HG03571 (cell line): ENCODE measurements at regions not wholly inside any gene's neighbourhood (a gene's known extent, or its start where the extent isn't known, plus 50 kb on each side); places are given as distances from the start of the nearest gene placed in this dataset.
"Not testable (repeated sequence)": the region's sequence is repeated elsewhere in the genome, so short reads cannot be mapped to it uniquely, and the experiment has no call there.

Source experiments
- ATAC-seq: cut with Tn5 transposase; IDR thresholded peaks from one replicate; pipeline ENCODE4 v1.9.1; 2021; ENCODE audit not compliant: unreplicated experiment

- no peak for ATAC-seq
These were observed 772.0 kb upstream of the CCDC179 start for GRCh38 chr11:23632293-23632692.

- no peak for ATAC-seq
These were observed 784.2 kb upstream of the CCDC179 start for GRCh38 chr11:23644443-23644842.

- ATAC-seq: not testable (repeated sequence)
These were observed 792.1 kb upstream of the CCDC179 start for GRCh38 chr11:23652336-23652735.

GRCh38 chr11:23653071-23653675 is 792.9 kb upstream of the CCDC179 start:
- ATAC-seq: no peak

GRCh38 chr11:23668324-23668723 is 808.0 kb upstream of the CCDC179 start:
- no peak for ATAC-seq

GRCh38 chr11:23673366-23673765 is 813.1 kb upstream of the CCDC179 start:
- no peak for ATAC-seq

- no peak for ATAC-seq
These were observed 814.6 kb upstream of the CCDC179 start for GRCh38 chr11:23674866-23675265.

GRCh38 chr11:23679041-23679440 is 817.8 kb upstream of the LUZP2 start:
- no peak for ATAC-seq

- ATAC-seq: no peak
These were observed 816.9 kb upstream of the LUZP2 start for GRCh38 chr11:23679981-23680380.

- no peak for ATAC-seq
These were observed 816.2 kb upstream of the LUZP2 start for GRCh38 chr11:23680488-23681230.

GRCh38 chr11:23684701-23685100 is 812.2 kb upstream of the LUZP2 start:
- ATAC-seq: no peak

- ATAC-seq: no peak
These were observed 808.9 kb upstream of the LUZP2 start for GRCh38 chr11:23687991-23688390.

GRCh38 chr11:23688411-23688810 is 808.4 kb upstream of the LUZP2 start:
- ATAC-seq: no peak

GRCh38 chr11:23688835-23689234 is 808.0 kb upstream of the LUZP2 start:
- ATAC-seq: no peak

- no peak for ATAC-seq
These were observed 800.0 kb upstream of the LUZP2 start for GRCh38 chr11:23696688-23697415.

- ATAC-seq: no peak
These were observed 792.7 kb upstream of the LUZP2 start for GRCh38 chr11:23704183-23704582.

GRCh38 chr11:23711981-23712380 is 784.9 kb upstream of the LUZP2 start:
- no peak for ATAC-seq

- no peak for ATAC-seq
These were observed 777.8 kb upstream of the LUZP2 start for GRCh38 chr11:23719016-23719415.

- no peak for ATAC-seq
These were observed 773.0 kb upstream of the LUZP2 start for GRCh38 chr11:23723861-23724260.

- ATAC-seq: no peak
These were observed 771.1 kb upstream of the LUZP2 start for GRCh38 chr11:23725752-23726151.

- no peak for ATAC-seq
These were observed 769.5 kb upstream of the LUZP2 start for GRCh38 chr11:23727387-23727786.

GRCh38 chr11:23727794-23728193 is 769.1 kb upstream of the LUZP2 start:
- no peak for ATAC-seq
